Ovary (tissue), 3 donors: ENCODE measurements at regions not wholly inside any gene's neighbourhood (a gene's known extent, or its start where the extent isn't known, plus 50 kb on each side); places are given as distances from the start of the nearest gene placed in this dataset.

Source experiments
- CTCF ChIP-seq, 3 donors: fragments of 450-650 bp in 2 of 3; fragments of 200-600 bp in 1 of 3; IDR thresholded peaks; one replicate each; pipeline versions ENCODE4 v1.5.1 to v1.8.0; 2016 to 2022; ENCODE audit warnings: antibody characterized with exemption in 3 of 3, mild to moderate bottlenecking in 1 of 3
- EP300 ChIP-seq: sonication (generic); formaldehyde crosslinking; IDR thresholded peaks from one replicate; pipeline ENCODE4 v1.6.1; 2017; ENCODE audit warnings: antibody characterized with exemption
- POLR2A ChIP-seq: fragments of 450-650 bp; IDR thresholded peaks from one replicate; pipeline ENCODE4 v1.6.1; 2017; ENCODE audit warnings: antibody characterized with exemption, mild to moderate bottlenecking, moderate library complexity
- donor health status: DM: no; HTN: no; CAD: no.

GRCh38 chr5:110321117-110321516, 405.4 kb downstream of the TMEM232 start:
- no peak for TF ChIP-seq CTCF (IDR thresholded peaks at IDR 0.05)
- TF ChIP-seq POLR2A, result no peak
- no peak for TF ChIP-seq EP300
